ENCODE measurements at regions not wholly inside any gene's neighbourhood (a gene's known extent, or its start where the extent isn't known, plus 50 kb on each side); places are given as distances from the start of the nearest gene placed in this dataset.

- TF ChIP-seq SP1 (IDR thresholded peaks at IDR 0.05): no peak
- TF ChIP-seq FOXA1 (IDR thresholded peaks at IDR 0.05): no peak
- no peak for TF ChIP-seq FOXM1 (IDR thresholded peaks at IDR 0.05; ENCODE audit: borderline replicate concordance)
- no peak for TF ChIP-seq L3MBTL2 (conservative IDR thresholded peaks at IDR 0.05)
- no peak for TF ChIP-seq FOXK2 (IDR thresholded peaks at IDR 0.05)
- no peak for TF ChIP-seq ELF4 (IDR thresholded peaks at IDR 0.05)
- TF ChIP-seq HDGF (IDR thresholded peaks at IDR 0.05; ENCODE audit: borderline replicate concordance): no peak
- no peak for TF ChIP-seq BHLHE40 (IDR thresholded peaks at IDR 0.05; ENCODE audit: borderline replicate concordance)
Observed at GRCh38 chr11:82405421-82405820, 328.2 kb downstream of the FAM181B start.
